ENCODE measurements at regions not wholly inside any gene's neighbourhood (a gene's known extent, or its start where the extent isn't known, plus 50 kb on each side); places are given as distances from the start of the nearest gene placed in this dataset.

GRCh38 chr11:119904531-119905035, 175.6 kb upstream of the NECTIN1 start:
- Histone ChIP-seq H3K27ac (no peak overlapping the region), H3K9me3 (ENCODE audit: control insufficient read depth, low read length) (no peaks in the 10 kb centered on the region), H2AFZ (no peak overlapping the region), H3K36me3 (ENCODE audit: control insufficient read depth, insufficient read depth, low read length) (no peaks in the 10 kb centered on the region), H3K4me1 (no peaks in the 10 kb centered on the region), H3K4me2 (ENCODE audit: low read length) (no peak overlapping the region), H3K9ac (no peak overlapping the region), H3K4me3 (ENCODE audit: low read depth, low read length) (no peak overlapping the region), H3K27me3 (ENCODE audit: control insufficient read depth, insufficient read depth, low read length) (no peaks in the 10 kb centered on the region), H3K79me2 (no peaks in the 10 kb centered on the region)
- no peak for TF ChIP-seq CTCF (IDR thresholded peaks at IDR 0.05)

GRCh38 chr11:119903821-119904220, 174.8 kb upstream of the NECTIN1 start:
- Histone ChIP-seq H3K4me2 (ENCODE audit: low read length) (no peak overlapping the region), H3K36me3 (ENCODE audit: control insufficient read depth, insufficient read depth, low read length) (no peaks in the 10 kb centered on the region), H3K27ac (no peak overlapping the region), H3K9me3 (ENCODE audit: control insufficient read depth, low read length) (no peaks in the 10 kb centered on the region), H3K27me3 (ENCODE audit: control insufficient read depth, insufficient read depth, low read length) (no peaks in the 10 kb centered on the region), H3K9ac (no peak overlapping the region), H3K4me1 (no peaks in the 10 kb centered on the region), H3K4me3 (ENCODE audit: low read depth, low read length) (no peak overlapping the region), H2AFZ (no peak overlapping the region), H3K79me2 (no peaks in the 10 kb centered on the region)
- no peak for TF ChIP-seq CTCF (IDR thresholded peaks at IDR 0.05)

- H3K4me3 ChIP-seq (ENCODE audit: low read depth, low read length) = no peak overlapping the region
- H3K9me3 ChIP-seq (ENCODE audit: control insufficient read depth, low read length) = no peaks in the 10 kb centered on the region
- no peaks in the 10 kb centered on the region for H3K27me3 ChIP-seq (ENCODE audit: control insufficient read depth, insufficient read depth, low read length)
- H3K4me1 ChIP-seq = no peaks in the 10 kb centered on the region
- H3K9ac ChIP-seq = no peak overlapping the region
- H3K4me2 ChIP-seq (ENCODE audit: low read length) = no peak overlapping the region
- H3K79me2 ChIP-seq = no peaks in the 10 kb centered on the region
- no peaks in the 10 kb centered on the region for H3K36me3 ChIP-seq (ENCODE audit: control insufficient read depth, insufficient read depth, low read length)
- H3K27ac ChIP-seq = no peak overlapping the region
- H2AFZ ChIP-seq = no peak overlapping the region
- no peak for TF ChIP-seq CTCF (IDR thresholded peaks at IDR 0.05)
Measured at GRCh38 chr11:119903389-119903788, 174.4 kb upstream of the NECTIN1 start.

DNA sequence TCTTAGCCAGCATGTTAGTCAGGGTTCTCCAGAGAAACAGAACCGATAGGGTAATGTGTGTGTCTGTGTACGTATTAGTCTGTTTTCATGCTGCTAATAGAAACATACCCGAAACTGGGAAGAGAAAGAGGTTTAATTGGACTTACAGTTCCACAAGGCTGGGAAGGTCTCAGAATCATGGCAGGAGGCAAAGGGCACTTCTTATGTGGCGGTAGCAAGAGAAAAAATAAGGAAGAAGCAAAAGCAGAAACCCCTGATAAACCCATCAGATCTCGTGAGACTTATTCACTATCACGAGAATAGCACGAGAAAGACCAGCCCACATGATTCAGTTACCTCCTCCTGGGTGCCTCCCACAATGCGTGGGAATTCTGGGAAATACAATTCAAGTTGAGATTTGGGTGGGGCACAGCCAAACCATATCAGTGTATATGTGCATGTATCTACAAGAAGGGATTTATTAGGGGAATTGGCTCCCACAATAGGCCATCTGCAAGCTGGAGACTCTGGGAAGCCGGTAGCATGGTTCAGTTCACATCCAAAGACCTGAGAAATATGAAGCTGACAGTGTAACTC, 173.7 kb upstream of the NECTIN1 start:
- no peak overlapping the region for H3K27ac ChIP-seq
- H2AFZ ChIP-seq = no peak overlapping the region
- no peaks in the 10 kb centered on the region for H3K9me3 ChIP-seq (ENCODE audit: control insufficient read depth, low read length)
- H3K9ac ChIP-seq = no peak overlapping the region
- H3K4me2 ChIP-seq (ENCODE audit: low read length) = no peak overlapping the region
- H3K79me2 ChIP-seq = no peaks in the 10 kb centered on the region
- H3K4me1 ChIP-seq = no peaks in the 10 kb centered on the region
- H3K4me3 ChIP-seq (ENCODE audit: low read depth, low read length) = no peak overlapping the region
- TF ChIP-seq CTCF (IDR thresholded peaks at IDR 0.05) = no peak
- no peaks in the 10 kb centered on the region for H3K27me3 ChIP-seq (ENCODE audit: control insufficient read depth, insufficient read depth, low read length)
- no peaks in the 10 kb centered on the region for H3K36me3 ChIP-seq (ENCODE audit: control insufficient read depth, insufficient read depth, low read length)

Data from parathyroid adenoma (tissue), 2 donors.